NCI-H2196 treated with DMSO at 0.1 percent for 48 hours (cell line): ENCODE measurements at regions not wholly inside any gene's neighbourhood (a gene's known extent, or its start where the extent isn't known, plus 50 kb on each side); places are given as distances from the start of the nearest gene placed in this dataset.
"Not testable (repeated sequence)": the region's sequence is repeated elsewhere in the genome, so short reads cannot be mapped to it uniquely, and the experiment has no call there.

Source experiments
- DNase-seq: peaks from one replicate; lab custom pipeline; 2025; ENCODE audit not compliant: unreplicated experiment; lab: John Stamatoyannopoulos, UW

- no peak for DNase-seq
Observed at GRCh38 chr9:94033383-94033782, 50.9 kb upstream of the PTPDC1 start.

GRCh38 chr9:94031946-94032345 lies 52.3 kb upstream of the PTPDC1 start:
- no peak for DNase-seq

GRCh38 chr9:94031380-94031779 lies 52.9 kb upstream of the PTPDC1 start:
- no peak for DNase-seq

GRCh38 chr9:94030318-94031179 lies 53.7 kb upstream of the PTPDC1 start:
- peak; percentile 75 for DNase-seq

- no peak for DNase-seq
Observed at GRCh38 chr9:94029932-94030317, 54.3 kb upstream of the PTPDC1 start.

- no peak for DNase-seq
Observed at GRCh38 chr9:94026816-94027215, 57.4 kb upstream of the PTPDC1 start.

GRCh38 chr9:94022476-94022875 lies 61.8 kb upstream of the PTPDC1 start:
- not testable (repeated sequence) for DNase-seq

GRCh38 chr9:94020836-94021235 lies 63.4 kb upstream of the PTPDC1 start:
- DNase-seq: not testable (repeated sequence)

GRCh38 chr9:94018628-94019027 lies 63.5 kb upstream of the BARX1 start:
- no peak for DNase-seq

GRCh38 chr9:94017939-94018531 lies 62.9 kb upstream of the BARX1 start:
- no peak for DNase-seq

GRCh38 chr9:94016744-94017143 lies 61.6 kb upstream of the BARX1 start:
- DNase-seq: no peak

- peak; percentile 28 for DNase-seq
Observed at GRCh38 chr9:94014920-94015319, 59.8 kb upstream of the BARX1 start.

- DNase-seq: no peak
Observed at GRCh38 chr9:94014066-94014654, 59.0 kb upstream of the BARX1 start.

- DNase-seq: no peak
Observed at GRCh38 chr9:94010980-94011533, 55.9 kb upstream of the BARX1 start.

GRCh38 chr9:94005272-94005901 lies 50.2 kb upstream of the BARX1 start:
- no peak for DNase-seq
